SK-N-SH treated with all-trans-retinoic acid at 6 μM for 48 hours (cell line): ENCODE measurements at regions not wholly inside any gene's neighbourhood (a gene's known extent, or its start where the extent isn't known, plus 50 kb on each side); places are given as distances from the start of the nearest gene placed in this dataset.

Experiments used
- ATAC-seq: fragments of 200-7000 bp; cut with Tn5 transposase; 3 replicates; pipeline ENCODE4 v1.9.1; 2020; ENCODE audit warnings: mild to moderate bottlenecking, moderate library complexity
- ARNTL ChIP-seq: fragments of 450-650 bp; formaldehyde crosslinking; IDR thresholded peaks from 2 replicates; pipeline ENCODE4 v1.5.0; 2020; ENCODE audit warnings: low read depth, mild to moderate bottlenecking, moderate library complexity, borderline replicate concordance
- BACH2 ChIP-seq: fragments of 250-450 bp; sonication (Bioruptor Pico); IDR thresholded peaks from 2 replicates; pipeline ENCODE4 v1.9.0; 2021; ENCODE audit warnings: mild to moderate bottlenecking, borderline replicate concordance
- ESRRG ChIP-seq: fragments of 250-450 bp; sonication (Bioruptor Pico); IDR thresholded peaks from 2 replicates; pipeline ENCODE4 v1.6.1; 2021; ENCODE audit warnings: mild to moderate bottlenecking
- GLIS3 ChIP-seq: fragments of 250-450 bp; sonication (Bioruptor Pico); IDR thresholded peaks from 2 replicates; pipeline ENCODE4 v1.5.0; 2020; ENCODE audit warnings: mild to moderate bottlenecking, moderate library complexity
- ISL1 ChIP-seq: fragments of 250-450 bp; sonication (Bioruptor Pico); IDR thresholded peaks from 2 replicates; pipeline ENCODE4 v2.1.2; 2022; ENCODE audit warnings: mild to moderate bottlenecking, moderate library complexity
- OSR1 ChIP-seq: fragments of 250-450 bp; sonication (Bioruptor Pico); IDR thresholded peaks from 2 replicates; pipeline ENCODE4 v1.8.0; 2022; ENCODE audit warnings: moderate library complexity, mild to moderate bottlenecking, inconsistent platforms
- RARB ChIP-seq: fragments of 250-450 bp; sonication (Bioruptor Pico); IDR thresholded peaks from 2 replicates; pipeline ENCODE4 v1.8.0; 2021; ENCODE audit warnings: mild to moderate bottlenecking, moderate library complexity
- SNAI2 ChIP-seq: fragments of 250-450 bp; sonication (Bioruptor Pico); IDR thresholded peaks from 2 replicates; pipeline ENCODE4 v1.5.0; 2020; ENCODE audit warnings: mild to moderate bottlenecking, moderate library complexity
- TCF4 ChIP-seq: fragments of 250-450 bp; sonication (Bioruptor Pico); IDR thresholded peaks from 2 replicates; pipeline ENCODE4 v1.8.0; 2021; ENCODE audit warnings: mild to moderate bottlenecking, moderate library complexity, borderline replicate concordance
- TOX ChIP-seq: fragments of 250-450 bp; sonication (Bioruptor Pico); IDR thresholded peaks from 2 replicates; pipeline ENCODE4 v1.8.0; 2021; ENCODE audit warnings: mild to moderate bottlenecking, moderate library complexity, borderline replicate concordance
- ZC3H10 ChIP-seq: fragments of 250-450 bp; sonication (Bioruptor Pico); IDR thresholded peaks from 2 replicates; pipeline ENCODE4 v1.5.1; 2021; ENCODE audit warnings: mild to moderate bottlenecking, moderate library complexity
- ZFP3 ChIP-seq: fragments of 250-450 bp; sonication (Bioruptor Pico); IDR thresholded peaks from 2 replicates; pipeline ENCODE4 v1.5.0; 2020; ENCODE audit warnings: mild to moderate bottlenecking, moderate library complexity
- ZNF565 ChIP-seq: fragments of 450-650 bp; formaldehyde crosslinking; conservative IDR thresholded peaks from 2 replicates; pipeline ENCODE4 v1.5.0; 2020; ENCODE audit warnings: low read depth, mild to moderate bottlenecking, moderate library complexity
- ZNF70 ChIP-seq: fragments of 450-650 bp; formaldehyde crosslinking; IDR thresholded peaks from 2 replicates; pipeline ENCODE4 v1.5.0; 2020; ENCODE audit warnings: mild to moderate bottlenecking, moderate library complexity
- ZNF8 ChIP-seq: fragments of 450-650 bp; formaldehyde crosslinking; IDR thresholded peaks from 2 replicates; pipeline ENCODE4 v1.5.0; 2020; ENCODE audit warnings: mild to moderate bottlenecking, moderate library complexity
- TF ChIP-seq, protein P1 (sequence below): fragments of 250-450 bp; sonication (Bioruptor Pico); IDR thresholded peaks from 2 replicates; pipeline ENCODE4 v1.5.0; 2020; ENCODE audit warnings: mild to moderate bottlenecking, moderate library complexity
- TF ChIP-seq, protein P2 (sequence below): fragments of 250-450 bp; sonication (Bioruptor Pico); IDR thresholded peaks from 2 replicates; pipeline ENCODE4 v1.5.1; 2020; ENCODE audit warnings: low read depth, mild to moderate bottlenecking, moderate library complexity
- TF ChIP-seq, protein P3 (sequence below): fragments of 250-450 bp; sonication (Bioruptor Pico); IDR thresholded peaks from 2 replicates; pipeline ENCODE4 v1.8.0; 2020; ENCODE audit warnings: mild to moderate bottlenecking, moderate library complexity, borderline replicate concordance
- TF ChIP-seq, protein P4 (sequence below): fragments of 250-450 bp; sonication (Bioruptor Pico); IDR thresholded peaks from 2 replicates; pipeline ENCODE4 v1.5.1; 2021; ENCODE audit warnings: mild to moderate bottlenecking, moderate library complexity
- TF ChIP-seq, protein P5 (sequence below): fragments of 250-450 bp; sonication (Bioruptor Pico); IDR thresholded peaks from 2 replicates; pipeline ENCODE4 v1.8.0; 2021; ENCODE audit warnings: low read depth, mild to moderate bottlenecking, moderate library complexity, borderline replicate concordance

DNA sequence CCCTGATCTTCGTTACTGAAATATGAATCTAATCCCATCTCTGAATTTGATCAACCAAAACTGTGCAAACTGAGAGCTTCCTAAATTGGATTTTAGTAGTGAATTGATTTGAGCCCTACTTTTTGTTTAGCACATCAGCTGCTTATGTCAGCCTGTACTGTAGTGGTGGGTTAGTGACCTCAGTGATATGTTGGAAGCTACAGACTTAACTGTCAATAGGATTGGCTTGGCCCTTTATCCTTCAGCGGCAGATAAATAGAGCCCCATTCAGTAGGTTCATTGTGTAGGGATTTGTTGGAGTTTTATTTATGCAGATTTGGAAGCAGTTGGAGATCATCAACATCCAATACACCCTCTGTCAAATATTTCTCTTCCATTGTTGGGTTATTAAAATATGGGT is 409.7 kb downstream of the SOX2 start:
- no peak for ATAC-seq
- TF ChIP-seq RARB (CRISPR knock-in tag) (no peak), ZNF70 (CRISPR knock-in tag) (no peak), GLIS3 (CRISPR knock-in tag) (no peak), ZNF8 (no peak), BACH2 (no peak), ZNF565 (CRISPR knock-in tag) (no peak), ARNTL (no peak), SNAI2 (no peak), ISL1 (no peak), ESRRG (CRISPR knock-in tag) (no peak), ZC3H10 (CRISPR knock-in tag) (no peak), ZFP3 (CRISPR knock-in tag) (no peak)
- TF ChIP-seq, protein P1, sequence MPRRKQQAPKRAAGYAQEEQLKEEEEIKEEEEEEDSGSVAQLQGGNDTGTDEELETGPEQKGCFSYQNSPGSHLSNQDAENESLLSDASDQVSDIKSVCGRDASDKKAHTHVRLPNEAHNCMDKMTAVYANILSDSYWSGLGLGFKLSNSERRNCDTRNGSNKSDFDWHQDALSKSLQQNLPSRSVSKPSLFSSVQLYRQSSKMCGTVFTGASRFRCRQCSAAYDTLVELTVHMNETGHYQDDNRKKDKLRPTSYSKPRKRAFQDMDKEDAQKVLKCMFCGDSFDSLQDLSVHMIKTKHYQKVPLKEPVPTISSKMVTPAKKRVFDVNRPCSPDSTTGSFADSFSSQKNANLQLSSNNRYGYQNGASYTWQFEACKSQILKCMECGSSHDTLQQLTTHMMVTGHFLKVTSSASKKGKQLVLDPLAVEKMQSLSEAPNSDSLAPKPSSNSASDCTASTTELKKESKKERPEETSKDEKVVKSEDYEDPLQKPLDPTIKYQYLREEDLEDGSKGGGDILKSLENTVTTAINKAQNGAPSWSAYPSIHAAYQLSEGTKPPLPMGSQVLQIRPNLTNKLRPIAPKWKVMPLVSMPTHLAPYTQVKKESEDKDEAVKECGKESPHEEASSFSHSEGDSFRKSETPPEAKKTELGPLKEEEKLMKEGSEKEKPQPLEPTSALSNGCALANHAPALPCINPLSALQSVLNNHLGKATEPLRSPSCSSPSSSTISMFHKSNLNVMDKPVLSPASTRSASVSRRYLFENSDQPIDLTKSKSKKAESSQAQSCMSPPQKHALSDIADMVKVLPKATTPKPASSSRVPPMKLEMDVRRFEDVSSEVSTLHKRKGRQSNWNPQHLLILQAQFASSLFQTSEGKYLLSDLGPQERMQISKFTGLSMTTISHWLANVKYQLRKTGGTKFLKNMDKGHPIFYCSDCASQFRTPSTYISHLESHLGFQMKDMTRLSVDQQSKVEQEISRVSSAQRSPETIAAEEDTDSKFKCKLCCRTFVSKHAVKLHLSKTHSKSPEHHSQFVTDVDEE: no peak
- TF ChIP-seq, protein P2, sequence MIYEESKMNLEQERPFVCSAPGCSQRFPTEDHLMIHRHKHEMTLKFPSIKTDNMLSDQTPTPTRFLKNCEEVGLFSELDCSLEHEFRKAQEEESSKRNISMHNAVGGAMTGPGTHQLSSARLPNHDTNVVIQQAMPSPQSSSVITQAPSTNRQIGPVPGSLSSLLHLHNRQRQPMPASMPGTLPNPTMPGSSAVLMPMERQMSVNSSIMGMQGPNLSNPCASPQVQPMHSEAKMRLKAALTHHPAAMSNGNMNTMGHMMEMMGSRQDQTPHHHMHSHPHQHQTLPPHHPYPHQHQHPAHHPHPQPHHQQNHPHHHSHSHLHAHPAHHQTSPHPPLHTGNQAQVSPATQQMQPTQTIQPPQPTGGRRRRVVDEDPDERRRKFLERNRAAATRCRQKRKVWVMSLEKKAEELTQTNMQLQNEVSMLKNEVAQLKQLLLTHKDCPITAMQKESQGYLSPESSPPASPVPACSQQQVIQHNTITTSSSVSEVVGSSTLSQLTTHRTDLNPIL (CRISPR knock-in tag): no peak
- TF ChIP-seq, protein P3, sequence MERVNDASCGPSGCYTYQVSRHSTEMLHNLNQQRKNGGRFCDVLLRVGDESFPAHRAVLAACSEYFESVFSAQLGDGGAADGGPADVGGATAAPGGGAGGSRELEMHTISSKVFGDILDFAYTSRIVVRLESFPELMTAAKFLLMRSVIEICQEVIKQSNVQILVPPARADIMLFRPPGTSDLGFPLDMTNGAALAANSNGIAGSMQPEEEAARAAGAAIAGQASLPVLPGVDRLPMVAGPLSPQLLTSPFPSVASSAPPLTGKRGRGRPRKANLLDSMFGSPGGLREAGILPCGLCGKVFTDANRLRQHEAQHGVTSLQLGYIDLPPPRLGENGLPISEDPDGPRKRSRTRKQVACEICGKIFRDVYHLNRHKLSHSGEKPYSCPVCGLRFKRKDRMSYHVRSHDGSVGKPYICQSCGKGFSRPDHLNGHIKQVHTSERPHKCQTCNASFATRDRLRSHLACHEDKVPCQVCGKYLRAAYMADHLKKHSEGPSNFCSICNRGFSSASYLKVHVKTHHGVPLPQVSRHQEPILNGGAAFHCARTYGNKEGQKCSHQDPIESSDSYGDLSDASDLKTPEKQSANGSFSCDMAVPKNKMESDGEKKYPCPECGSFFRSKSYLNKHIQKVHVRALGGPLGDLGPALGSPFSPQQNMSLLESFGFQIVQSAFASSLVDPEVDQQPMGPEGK (CRISPR knock-in tag): no peak
- TF ChIP-seq, protein P4, sequence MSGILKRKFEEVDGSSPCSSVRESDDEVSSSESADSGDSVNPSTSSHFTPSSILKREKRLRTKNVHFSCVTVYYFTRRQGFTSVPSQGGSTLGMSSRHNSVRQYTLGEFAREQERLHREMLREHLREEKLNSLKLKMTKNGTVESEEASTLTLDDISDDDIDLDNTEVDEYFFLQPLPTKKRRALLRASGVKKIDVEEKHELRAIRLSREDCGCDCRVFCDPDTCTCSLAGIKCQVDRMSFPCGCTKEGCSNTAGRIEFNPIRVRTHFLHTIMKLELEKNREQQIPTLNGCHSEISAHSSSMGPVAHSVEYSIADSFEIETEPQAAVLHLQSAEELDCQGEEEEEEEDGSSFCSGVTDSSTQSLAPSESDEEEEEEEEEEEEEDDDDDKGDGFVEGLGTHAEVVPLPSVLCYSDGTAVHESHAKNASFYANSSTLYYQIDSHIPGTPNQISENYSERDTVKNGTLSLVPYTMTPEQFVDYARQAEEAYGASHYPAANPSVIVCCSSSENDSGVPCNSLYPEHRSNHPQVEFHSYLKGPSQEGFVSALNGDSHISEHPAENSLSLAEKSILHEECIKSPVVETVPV (CRISPR knock-in tag): no peak
- TF ChIP-seq, protein P5, sequence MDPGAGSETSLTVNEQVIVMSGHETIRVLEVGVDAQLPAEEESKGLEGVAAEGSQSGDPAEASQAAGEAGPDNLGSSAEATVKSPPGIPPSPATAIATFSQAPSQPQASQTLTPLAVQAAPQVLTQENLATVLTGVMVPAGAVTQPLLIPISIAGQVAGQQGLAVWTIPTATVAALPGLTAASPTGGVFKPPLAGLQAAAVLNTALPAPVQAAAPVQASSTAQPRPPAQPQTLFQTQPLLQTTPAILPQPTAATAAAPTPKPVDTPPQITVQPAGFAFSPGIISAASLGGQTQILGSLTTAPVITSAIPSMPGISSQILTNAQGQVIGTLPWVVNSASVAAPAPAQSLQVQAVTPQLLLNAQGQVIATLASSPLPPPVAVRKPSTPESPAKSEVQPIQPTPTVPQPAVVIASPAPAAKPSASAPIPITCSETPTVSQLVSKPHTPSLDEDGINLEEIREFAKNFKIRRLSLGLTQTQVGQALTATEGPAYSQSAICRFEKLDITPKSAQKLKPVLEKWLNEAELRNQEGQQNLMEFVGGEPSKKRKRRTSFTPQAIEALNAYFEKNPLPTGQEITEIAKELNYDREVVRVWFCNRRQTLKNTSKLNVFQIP (CRISPR knock-in tag): no peak

DNA sequence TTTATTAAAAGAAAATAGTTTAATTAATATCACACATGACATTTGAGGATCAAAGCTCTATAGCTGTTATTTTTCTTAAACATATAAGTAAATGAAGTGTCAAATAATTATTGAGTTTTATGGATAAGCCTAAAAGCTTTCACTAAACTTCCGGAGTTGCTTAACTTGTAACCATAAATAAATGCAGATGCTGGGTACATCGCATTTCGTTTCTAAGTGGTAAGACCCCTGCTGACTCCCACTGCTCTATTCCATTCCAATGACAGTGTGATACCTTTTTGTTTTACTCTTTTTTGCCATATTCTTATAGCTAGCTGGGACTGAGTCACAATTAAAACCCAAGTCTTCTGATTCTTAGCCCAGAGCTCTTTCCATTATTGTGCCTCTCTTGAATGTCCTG is 411.1 kb downstream of the SOX2 start:
- TF ChIP-seq, protein P3 (CRISPR knock-in tag): no peak
- no peak for TF ChIP-seq TCF4
- TF ChIP-seq ZNF565 (CRISPR knock-in tag): no peak
- TF ChIP-seq, protein P4 (CRISPR knock-in tag): no peak
- TF ChIP-seq GLIS3 (CRISPR knock-in tag): no peak
- TF ChIP-seq RARB (CRISPR knock-in tag): no peak
- TF ChIP-seq OSR1 (CRISPR knock-in tag): no peak
- no peak for TF ChIP-seq ISL1
- no peak for TF ChIP-seq ESRRG (CRISPR knock-in tag)
- no peak for TF ChIP-seq TOX (CRISPR knock-in tag)
- TF ChIP-seq BACH2: no peak
- no peak for TF ChIP-seq ZC3H10 (CRISPR knock-in tag)
- no peak for TF ChIP-seq ZNF70 (CRISPR knock-in tag)
- ATAC-seq: no peak
